Suprapubic skin (tissue), 4 donors: ENCODE measurements at regions not wholly inside any gene's neighbourhood (a gene's known extent, or its start where the extent isn't known, plus 50 kb on each side); places are given as distances from the start of the nearest gene placed in this dataset.

Experiments used
- CTCF ChIP-seq, 2 donors: fragments of 200-600 bp in 1 of 2; fragments of 450-650 bp in 1 of 2; sonication (generic) in 1 of 2; IDR thresholded peaks; one replicate each; pipeline ENCODE4 v1.5.1; 2016 to 2019; ENCODE audit warnings: antibody characterized with exemption in 2 of 2, mild to moderate bottlenecking in 1 of 2, moderate library complexity in 1 of 2
- POLR2A ChIP-seq, 2 donors: fragments of 450-650 bp; IDR thresholded peaks; one replicate each; pipeline ENCODE4 v1.6.1; 2017; ENCODE audit warnings: antibody characterized with exemption in 2 of 2, mild to moderate bottlenecking in 2 of 2, moderate library complexity in 2 of 2
- POLR2AphosphoS5 ChIP-seq, 3 donors: sonication (generic); formaldehyde crosslinking; IDR thresholded peaks; one replicate each; pipeline ENCODE4 v1.6.1; 2017; ENCODE audit warnings: antibody characterized with exemption in 3 of 3

DNA sequence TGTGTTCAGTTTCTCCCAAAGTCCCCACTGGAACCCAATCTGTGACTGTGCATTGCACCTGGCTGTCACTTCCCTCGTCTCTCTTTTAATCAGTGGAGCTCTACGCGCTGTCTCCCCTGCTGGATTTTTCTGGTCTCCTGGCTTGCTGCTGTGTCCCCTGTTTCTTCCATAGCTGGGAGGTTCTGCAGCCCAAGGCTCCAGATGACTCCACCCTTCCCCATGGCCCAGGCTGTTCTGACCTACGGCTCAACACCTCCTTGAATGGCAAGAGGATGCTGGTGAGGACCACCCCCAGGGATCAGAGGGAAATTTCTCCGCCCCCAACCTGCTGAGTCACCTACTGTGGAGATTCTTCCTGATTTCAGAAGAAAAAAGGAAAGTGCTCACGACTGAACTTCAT lies 961.4 kb upstream of the ZNF722 start:
- TF ChIP-seq CTCF (IDR thresholded peaks at IDR 0.05) (no peak), POLR2A (IDR thresholded peaks at IDR 0.05) (no peak), POLR2AphosphoS5 (IDR thresholded peaks at IDR 0.05) (no peak)
